M059J (cell line): ENCODE measurements at regions not wholly inside any gene's neighbourhood (a gene's known extent, or its start where the extent isn't known, plus 50 kb on each side); places are given as distances from the start of the nearest gene placed in this dataset.

Experiments used
- DNase-seq: peaks from one replicate; pipeline ENCODE4 v3.0.0-alpha.2; 2012; ENCODE audit warnings: low read depth

GRCh38 chr4:26020083-26020668, 106.2 kb downstream of the SMIM20 start:
- peak; percentile 78 for DNase-seq

GRCh38 chr4:26020881-26021280, 106.9 kb downstream of the SMIM20 start:
- peak; percentile 91 for DNase-seq

GRCh38 chr4:26021417-26022345, 107.7 kb downstream of the SMIM20 start:
- no peak for DNase-seq

GRCh38 chr4:26022346-26023202, 108.6 kb downstream of the SMIM20 start:
- DNase-seq = peak; percentile 87

- no peak for DNase-seq
Observed at GRCh38 chr4:26023203-26023972, 109.4 kb downstream of the SMIM20 start.

- DNase-seq = no peak
Observed at GRCh38 chr4:26024079-26024478, 110.1 kb downstream of the SMIM20 start.

- DNase-seq = no peak
Observed at GRCh38 chr4:26028133-26028792, 114.2 kb downstream of the SMIM20 start.

GRCh38 chr4:26028793-26029567, 115.0 kb downstream of the SMIM20 start:
- no peak for DNase-seq

GRCh38 chr4:26029568-26030131, 115.6 kb downstream of the SMIM20 start:
- no peak for DNase-seq

GRCh38 chr4:26030260-26030667, 116.2 kb downstream of the SMIM20 start:
- no peak for DNase-seq

- no peak for DNase-seq
Observed at GRCh38 chr4:26030780-26031179, 116.8 kb downstream of the SMIM20 start.

- no peak for DNase-seq
Observed at GRCh38 chr4:26031704-26032103, 117.7 kb downstream of the SMIM20 start.

GRCh38 chr4:26032142-26032541, 118.1 kb downstream of the SMIM20 start:
- DNase-seq = peak; percentile 72

GRCh38 chr4:26032630-26033317, 118.8 kb downstream of the SMIM20 start:
- DNase-seq = peak; percentile 75

- no peak for DNase-seq
Observed at GRCh38 chr4:26033389-26033788, 119.4 kb downstream of the SMIM20 start.

GRCh38 chr4:26034849-26035248, 120.8 kb downstream of the SMIM20 start:
- DNase-seq = no peak

- no peak for DNase-seq
Observed at GRCh38 chr4:26035921-26036320, 121.9 kb downstream of the SMIM20 start.

GRCh38 chr4:26039639-26040359, 125.8 kb downstream of the SMIM20 start:
- no peak for DNase-seq
